ENCODE measurements at regions not wholly inside any gene's neighbourhood (a gene's known extent, or its start where the extent isn't known, plus 50 kb on each side); places are given as distances from the start of the nearest gene placed in this dataset.

DNA sequence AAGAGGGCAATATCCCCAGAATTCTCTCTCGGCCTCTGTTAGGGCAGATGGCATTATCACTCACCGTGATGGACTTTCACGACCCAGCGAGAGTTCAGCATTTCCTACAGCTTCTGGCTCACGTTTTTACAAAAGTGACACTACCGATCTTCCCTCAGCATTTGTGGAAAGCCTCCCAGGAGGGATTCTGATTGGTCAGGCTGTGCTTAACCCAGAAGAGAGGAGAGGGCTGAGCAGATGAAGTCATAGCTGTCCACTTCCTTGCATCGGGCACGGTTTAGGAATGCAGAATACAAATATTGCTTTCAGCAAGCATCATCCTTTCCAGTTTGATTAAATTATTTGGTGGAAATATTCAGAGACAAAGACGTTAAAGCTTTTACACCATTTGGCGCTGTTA, 277.4 kb upstream of the MSX2 start:
- no peaks in the 10 kb centered on the region for H3K36me3 ChIP-seq (ENCODE audit: control insufficient read depth, insufficient read depth, low read length)
- H3K9ac ChIP-seq (ENCODE audit: low read depth, low read length) = no peak overlapping the region
- H3K27me3 ChIP-seq (ENCODE audit: control insufficient read depth, insufficient read depth, low read length) = no peaks in the 10 kb centered on the region
- no peak overlapping the region for H3K4me3 ChIP-seq (ENCODE audit: low read depth, low read length)
- no peaks in the 10 kb centered on the region for H3K9me3 ChIP-seq (ENCODE audit: control insufficient read depth, insufficient read depth, low read length)
- H3K4me1 ChIP-seq (ENCODE audit: control insufficient read depth, insufficient read depth, low read length) = no peaks in the 10 kb centered on the region

DNA sequence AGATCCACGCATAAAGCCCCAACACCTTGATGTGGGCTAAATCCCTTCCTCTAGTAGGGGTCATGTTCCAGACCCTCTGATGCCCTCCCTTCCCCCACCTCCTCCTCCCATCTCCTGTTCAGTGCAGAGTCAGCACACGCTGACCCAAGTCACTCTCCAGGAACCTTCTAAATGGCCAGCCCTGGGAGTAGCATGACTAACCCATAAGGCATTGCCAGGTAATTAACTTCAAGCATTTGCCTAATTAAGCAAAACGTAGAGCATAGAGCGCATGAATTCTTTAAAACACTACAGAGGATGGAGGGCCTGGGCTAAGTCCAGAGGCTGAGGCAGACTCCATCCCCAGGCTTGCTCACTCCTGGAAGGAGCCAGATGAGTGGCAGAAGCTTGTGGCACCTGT, 276.3 kb upstream of the MSX2 start:
- Histone ChIP-seq H3K9ac (ENCODE audit: low read depth, low read length) (no peak overlapping the region), H3K27me3 (ENCODE audit: control insufficient read depth, insufficient read depth, low read length) (no peaks in the 10 kb centered on the region), H3K36me3 (ENCODE audit: control insufficient read depth, insufficient read depth, low read length) (no peaks in the 10 kb centered on the region), H3K9me3 (ENCODE audit: control insufficient read depth, insufficient read depth, low read length) (no peaks in the 10 kb centered on the region), H3K4me3 (ENCODE audit: low read depth, low read length) (no peak overlapping the region), H3K4me1 (ENCODE audit: control insufficient read depth, insufficient read depth, low read length) (no peaks in the 10 kb centered on the region)

GRCh38 chr5:174448662-174449061, 275.7 kb upstream of the MSX2 start:
- Histone ChIP-seq H3K9me3 (ENCODE audit: control insufficient read depth, insufficient read depth, low read length) (no peaks in the 10 kb centered on the region), H3K4me3 (ENCODE audit: low read depth, low read length) (no peak overlapping the region), H3K27me3 (ENCODE audit: control insufficient read depth, insufficient read depth, low read length) (no peaks in the 10 kb centered on the region), H3K9ac (ENCODE audit: low read depth, low read length) (no peak overlapping the region), H3K4me1 (ENCODE audit: control insufficient read depth, insufficient read depth, low read length) (no peaks in the 10 kb centered on the region), H3K36me3 (ENCODE audit: control insufficient read depth, insufficient read depth, low read length) (no peaks in the 10 kb centered on the region)

GRCh38 chr5:174453690-174454089, 270.7 kb upstream of the MSX2 start:
- Histone ChIP-seq H3K9ac (ENCODE audit: low read depth, low read length) (no peak overlapping the region), H3K4me1 (ENCODE audit: control insufficient read depth, insufficient read depth, low read length) (no peaks in the 10 kb centered on the region), H3K27me3 (ENCODE audit: control insufficient read depth, insufficient read depth, low read length) (no peaks in the 10 kb centered on the region), H3K9me3 (ENCODE audit: control insufficient read depth, insufficient read depth, low read length) (no peaks in the 10 kb centered on the region), H3K36me3 (ENCODE audit: control insufficient read depth, insufficient read depth, low read length) (no peaks in the 10 kb centered on the region), H3K4me3 (ENCODE audit: low read depth, low read length) (no peak overlapping the region)

DNA sequence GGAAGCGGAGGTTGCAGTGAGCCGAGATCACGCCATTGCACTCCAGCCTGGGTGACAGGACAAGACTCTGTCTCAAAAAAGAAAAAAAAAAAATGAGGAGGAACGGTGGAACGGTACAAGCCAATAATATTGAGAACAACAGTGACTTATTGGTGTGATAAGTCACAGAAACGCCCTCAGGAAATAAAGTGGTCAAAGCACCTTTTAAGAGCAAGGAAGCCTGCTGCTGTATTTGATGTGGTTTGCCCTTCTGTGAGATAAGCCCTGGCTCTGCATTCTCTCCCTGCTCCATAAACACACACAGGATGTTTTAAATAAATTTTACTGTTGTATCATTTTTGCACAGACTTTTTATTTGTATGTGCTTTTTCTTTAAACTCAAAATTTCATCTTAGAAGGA, 269.9 kb upstream of the MSX2 start:
- H3K36me3 ChIP-seq (ENCODE audit: control insufficient read depth, insufficient read depth, low read length) = no peaks in the 10 kb centered on the region
- no peaks in the 10 kb centered on the region for H3K27me3 ChIP-seq (ENCODE audit: control insufficient read depth, insufficient read depth, low read length)
- H3K4me3 ChIP-seq (ENCODE audit: low read depth, low read length) = no peak overlapping the region
- no peaks in the 10 kb centered on the region for H3K9me3 ChIP-seq (ENCODE audit: control insufficient read depth, insufficient read depth, low read length)
- H3K9ac ChIP-seq (ENCODE audit: low read depth, low read length) = no peak overlapping the region
- H3K4me1 ChIP-seq (ENCODE audit: control insufficient read depth, insufficient read depth, low read length) = no peaks in the 10 kb centered on the region

GRCh38 chr5:174454890-174455289, 269.5 kb upstream of the MSX2 start:
- H3K4me1 ChIP-seq (ENCODE audit: control insufficient read depth, insufficient read depth, low read length) = no peaks in the 10 kb centered on the region
- H3K4me3 ChIP-seq (ENCODE audit: low read depth, low read length) = no peak overlapping the region
- H3K36me3 ChIP-seq (ENCODE audit: control insufficient read depth, insufficient read depth, low read length) = no peaks in the 10 kb centered on the region
- no peaks in the 10 kb centered on the region for H3K9me3 ChIP-seq (ENCODE audit: control insufficient read depth, insufficient read depth, low read length)
- no peak overlapping the region for H3K9ac ChIP-seq (ENCODE audit: low read depth, low read length)
- H3K27me3 ChIP-seq (ENCODE audit: control insufficient read depth, insufficient read depth, low read length) = no peaks in the 10 kb centered on the region

DNA sequence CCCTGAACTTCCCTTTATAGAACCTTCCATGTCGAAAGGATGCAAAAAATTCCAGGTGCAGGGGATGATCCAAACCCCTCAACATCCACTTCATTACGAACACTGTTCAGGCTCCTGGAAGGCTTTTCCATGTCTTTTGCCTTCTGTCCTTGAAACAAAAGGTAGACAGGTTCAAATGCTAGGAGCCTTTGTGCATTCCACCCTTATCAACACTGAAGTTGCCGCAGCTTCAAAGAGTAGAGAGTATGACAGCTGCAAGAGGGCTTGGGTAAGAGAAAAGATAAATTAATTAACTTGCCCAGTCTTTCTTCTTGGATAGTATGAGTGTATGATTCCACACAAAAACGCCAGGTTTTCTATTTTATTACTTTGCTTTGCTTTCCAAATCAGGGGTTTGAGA, 269.1 kb upstream of the MSX2 start:
- Histone ChIP-seq H3K9ac (ENCODE audit: low read depth, low read length) (no peak overlapping the region), H3K27me3 (ENCODE audit: control insufficient read depth, insufficient read depth, low read length) (no peaks in the 10 kb centered on the region), H3K4me3 (ENCODE audit: low read depth, low read length) (no peak overlapping the region), H3K9me3 (ENCODE audit: control insufficient read depth, insufficient read depth, low read length) (no peaks in the 10 kb centered on the region), H3K4me1 (ENCODE audit: control insufficient read depth, insufficient read depth, low read length) (no peaks in the 10 kb centered on the region), H3K36me3 (ENCODE audit: control insufficient read depth, insufficient read depth, low read length) (no peaks in the 10 kb centered on the region)

GRCh38 chr5:174457141-174457678, 267.2 kb upstream of the MSX2 start:
- Histone ChIP-seq H3K4me1 (ENCODE audit: control insufficient read depth, insufficient read depth, low read length) (no peaks in the 10 kb centered on the region), H3K36me3 (ENCODE audit: control insufficient read depth, insufficient read depth, low read length) (no peaks in the 10 kb centered on the region), H3K9ac (ENCODE audit: low read depth, low read length) (no peak overlapping the region), H3K27me3 (ENCODE audit: control insufficient read depth, insufficient read depth, low read length) (no peaks in the 10 kb centered on the region), H3K9me3 (ENCODE audit: control insufficient read depth, insufficient read depth, low read length) (no peaks in the 10 kb centered on the region), H3K4me3 (ENCODE audit: low read depth, low read length) (no peak overlapping the region)

DNA sequence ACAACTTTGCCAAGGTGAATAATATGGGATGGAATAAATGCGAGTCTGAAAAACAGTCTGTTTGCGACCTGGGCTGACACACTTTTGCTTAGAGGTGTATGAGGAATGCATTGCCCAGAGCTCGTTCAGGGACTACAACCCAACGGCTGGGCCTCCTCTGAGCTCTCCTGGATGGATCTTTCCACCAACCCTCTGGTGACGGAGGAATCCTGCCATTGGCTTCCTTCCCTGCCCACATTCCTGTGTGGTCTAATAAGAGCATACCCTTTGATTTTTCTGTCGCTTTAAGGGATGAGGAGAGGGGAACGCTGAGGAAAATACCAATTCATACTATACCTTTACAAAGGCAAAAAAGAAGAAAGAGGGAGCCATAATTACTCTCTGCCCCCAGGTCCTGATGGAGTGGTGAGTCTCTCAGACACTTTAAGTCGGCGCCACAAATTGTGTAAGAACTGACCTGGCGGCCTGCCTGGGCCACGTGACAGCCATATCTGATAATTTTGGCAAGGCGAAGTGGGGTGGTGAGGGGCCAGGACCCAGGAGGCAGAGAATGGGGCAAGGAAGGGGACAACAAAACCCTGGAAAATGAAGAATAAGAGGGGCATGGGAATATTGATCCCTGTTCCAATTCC, 265.2 kb upstream of the MSX2 start:
- Histone ChIP-seq H3K9ac (ENCODE audit: low read depth, low read length) (no peak overlapping the region), H3K36me3 (ENCODE audit: control insufficient read depth, insufficient read depth, low read length) (no peaks in the 10 kb centered on the region)

DNA sequence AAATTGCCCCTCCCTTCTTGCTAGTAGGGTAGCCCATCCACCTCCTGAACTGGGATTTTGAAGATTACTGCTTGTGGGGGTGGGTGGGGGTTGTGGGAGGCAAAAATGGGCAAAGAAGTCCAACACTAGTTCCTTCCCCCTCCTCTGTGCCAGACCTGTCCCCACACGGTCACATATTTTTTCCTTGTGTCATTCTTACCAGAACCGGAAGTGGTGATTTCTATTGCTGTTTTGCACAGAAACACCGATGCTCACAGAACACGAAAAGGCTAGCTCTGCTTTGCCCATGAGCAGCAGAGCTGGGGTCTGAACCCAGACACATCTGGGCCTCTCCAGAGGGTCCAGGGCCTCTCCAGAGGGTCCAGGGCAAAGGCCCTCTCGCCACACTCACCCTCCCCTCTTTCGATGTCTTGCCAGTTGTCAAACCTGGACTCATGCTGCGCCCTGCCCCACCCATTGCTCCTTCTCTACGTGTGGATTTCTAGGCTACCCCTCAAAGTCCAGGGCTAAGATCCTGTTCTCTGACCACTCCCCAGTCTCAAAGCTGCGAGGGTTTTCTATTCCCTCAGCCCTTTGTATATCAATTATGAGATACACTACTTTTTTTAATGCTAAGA, 264.4 kb upstream of the MSX2 start:
- H3K9ac ChIP-seq (ENCODE audit: low read depth, low read length) = no peak overlapping the region
- no peaks in the 10 kb centered on the region for H3K9me3 ChIP-seq (ENCODE audit: control insufficient read depth, insufficient read depth, low read length)
- H3K4me1 ChIP-seq (ENCODE audit: control insufficient read depth, insufficient read depth, low read length) = no peaks in the 10 kb centered on the region
- H3K27me3 ChIP-seq (ENCODE audit: control insufficient read depth, insufficient read depth, low read length) = no peaks in the 10 kb centered on the region
- no peak overlapping the region for H3K4me3 ChIP-seq (ENCODE audit: low read depth, low read length)
- H3K36me3 ChIP-seq (ENCODE audit: control insufficient read depth, insufficient read depth, low read length) = no peaks in the 10 kb centered on the region

More for the DNA sequence above, 265.2 kb upstream of the MSX2 start:
- Histone ChIP-seq H3K4me3 (ENCODE audit: low read depth, low read length) (no peak overlapping the region), H3K4me1 (ENCODE audit: control insufficient read depth, insufficient read depth, low read length) (no peaks in the 10 kb centered on the region), H3K9me3 (ENCODE audit: control insufficient read depth, insufficient read depth, low read length) (no peaks in the 10 kb centered on the region), H3K27me3 (ENCODE audit: control insufficient read depth, insufficient read depth, low read length) (no peaks in the 10 kb centered on the region)

DNA sequence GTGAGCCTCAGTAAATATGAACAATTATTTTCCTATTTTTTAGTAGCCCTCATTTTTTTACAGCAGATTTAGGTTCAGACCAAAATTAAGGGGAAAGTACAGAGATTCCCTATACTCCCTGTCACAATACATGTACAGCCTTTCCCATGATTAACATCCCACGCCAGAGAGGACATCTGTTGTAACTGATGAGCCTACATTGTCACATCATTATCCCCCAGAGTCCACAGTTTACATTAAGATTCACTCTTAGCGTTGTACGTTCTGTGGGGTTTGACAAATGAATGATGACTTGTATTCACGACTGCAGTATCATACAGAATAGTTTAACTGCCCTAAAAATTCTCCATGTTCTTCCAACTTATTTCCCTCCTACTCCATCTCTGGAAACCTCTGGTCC, 262.3 kb upstream of the MSX2 start:
- H3K36me3 ChIP-seq (ENCODE audit: control insufficient read depth, insufficient read depth, low read length) = no peaks in the 10 kb centered on the region
- no peaks in the 10 kb centered on the region for H3K27me3 ChIP-seq (ENCODE audit: control insufficient read depth, insufficient read depth, low read length)
- no peaks in the 10 kb centered on the region for H3K9me3 ChIP-seq (ENCODE audit: control insufficient read depth, insufficient read depth, low read length)
- no peak overlapping the region for H3K4me3 ChIP-seq (ENCODE audit: low read depth, low read length)
- no peaks in the 10 kb centered on the region for H3K4me1 ChIP-seq (ENCODE audit: control insufficient read depth, insufficient read depth, low read length)
- H3K9ac ChIP-seq (ENCODE audit: low read depth, low read length) = no peak overlapping the region

- no peaks in the 10 kb centered on the region for H3K4me1 ChIP-seq (ENCODE audit: control insufficient read depth, insufficient read depth, low read length)
Measured at GRCh38 chr5:174464504-174465165, 259.7 kb upstream of the MSX2 start.

More at GRCh38 chr5:174464504-174465165, 259.7 kb upstream of the MSX2 start:
- no peak overlapping the region for H3K9ac ChIP-seq (ENCODE audit: low read depth, low read length)
- H3K4me3 ChIP-seq (ENCODE audit: low read depth, low read length) = no peak overlapping the region
- no peaks in the 10 kb centered on the region for H3K36me3 ChIP-seq (ENCODE audit: control insufficient read depth, insufficient read depth, low read length)
- H3K27me3 ChIP-seq (ENCODE audit: control insufficient read depth, insufficient read depth, low read length) = no peaks in the 10 kb centered on the region
- H3K9me3 ChIP-seq (ENCODE audit: control insufficient read depth, insufficient read depth, low read length) = no peaks in the 10 kb centered on the region

Data from iPS-15b (cell line).